ENCODE measurements at regions not wholly inside any gene's neighbourhood (a gene's known extent, or its start where the extent isn't known, plus 50 kb on each side); places are given as distances from the start of the nearest gene placed in this dataset.

- TF ChIP-seq CTCF (IDR thresholded peaks at IDR 0.05; ENCODE audit: low read depth, low read length) (no peak), POLR2A (IDR thresholded peaks at IDR 0.05; ENCODE audit: extremely low read depth, insufficient read length) (no peak), MAX (IDR thresholded peaks at IDR 0.05; ENCODE audit: low read depth, low read length) (no peak)
Measured at GRCh38 chr14:60565211-60565610, 56.3 kb downstream of the SIX6 start.

All from NB4 (cell line).